ENCODE measurements at regions not wholly inside any gene's neighbourhood (a gene's known extent, or its start where the extent isn't known, plus 50 kb on each side); places are given as distances from the start of the nearest gene placed in this dataset.

GRCh38 chr6:74942130-74942529 lies 263.7 kb downstream of the COL12A1 start:
- Histone ChIP-seq H3K4me3 (no peak overlapping the region), H3K36me3 (no peaks in the 10 kb centered on the region), H3K9me3 (no peaks in the 10 kb centered on the region), H3K27me3 (no peaks in the 10 kb centered on the region), H3K4me1 (no peaks in the 10 kb centered on the region), H3K27ac (no peak overlapping the region)
- ATAC-seq (no peak), DNase-seq (no peak)
- no peak for TF ChIP-seq POLR2A (IDR thresholded peaks at IDR 0.05)
- TF ChIP-seq, protein P1, sequence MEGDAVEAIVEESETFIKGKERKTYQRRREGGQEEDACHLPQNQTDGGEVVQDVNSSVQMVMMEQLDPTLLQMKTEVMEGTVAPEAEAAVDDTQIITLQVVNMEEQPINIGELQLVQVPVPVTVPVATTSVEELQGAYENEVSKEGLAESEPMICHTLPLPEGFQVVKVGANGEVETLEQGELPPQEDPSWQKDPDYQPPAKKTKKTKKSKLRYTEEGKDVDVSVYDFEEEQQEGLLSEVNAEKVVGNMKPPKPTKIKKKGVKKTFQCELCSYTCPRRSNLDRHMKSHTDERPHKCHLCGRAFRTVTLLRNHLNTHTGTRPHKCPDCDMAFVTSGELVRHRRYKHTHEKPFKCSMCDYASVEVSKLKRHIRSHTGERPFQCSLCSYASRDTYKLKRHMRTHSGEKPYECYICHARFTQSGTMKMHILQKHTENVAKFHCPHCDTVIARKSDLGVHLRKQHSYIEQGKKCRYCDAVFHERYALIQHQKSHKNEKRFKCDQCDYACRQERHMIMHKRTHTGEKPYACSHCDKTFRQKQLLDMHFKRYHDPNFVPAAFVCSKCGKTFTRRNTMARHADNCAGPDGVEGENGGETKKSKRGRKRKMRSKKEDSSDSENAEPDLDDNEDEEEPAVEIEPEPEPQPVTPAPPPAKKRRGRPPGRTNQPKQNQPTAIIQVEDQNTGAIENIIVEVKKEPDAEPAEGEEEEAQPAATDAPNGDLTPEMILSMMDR (IDR thresholded peaks at IDR 0.05 in 4 of 5, conservative IDR thresholded peaks at IDR 0.05 in 1 of 5) = no peak
- intact Hi-C loops (cut with DNase I; ENCODE audit: low total_unique reads) = no loop called here
- in situ Hi-C loops (cut with MboI; ENCODE audit: low sequenced_read_pairs in 4 of 4) = no loop called here

DNA sequence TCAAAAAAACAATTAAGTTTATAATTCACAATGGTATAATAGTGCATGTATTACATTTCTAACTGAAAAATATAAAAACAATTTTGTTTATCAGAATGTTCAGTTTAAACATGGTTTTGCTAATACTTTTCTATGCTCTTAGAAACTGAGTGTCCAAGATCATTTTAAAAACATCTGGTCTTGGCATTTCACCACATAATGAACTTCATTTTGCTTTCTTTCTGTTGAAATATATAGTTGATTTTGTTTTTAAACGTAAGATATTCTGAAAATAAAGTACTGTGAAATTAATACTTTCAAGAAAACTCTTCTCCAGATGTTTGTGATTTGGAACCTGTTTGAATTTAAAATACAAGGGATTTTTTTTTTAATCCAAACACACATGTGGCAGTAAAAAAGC lies 264.4 kb downstream of the COL12A1 start:
- TF ChIP-seq, protein P1 (IDR thresholded peaks at IDR 0.05 in 4 of 5, conservative IDR thresholded peaks at IDR 0.05 in 1 of 5) = no peak
- TF ChIP-seq POLR2A (IDR thresholded peaks at IDR 0.05) = no peak
- DNase-seq (no peak), ATAC-seq (no peak)
- no peak overlapping the region for H3K4me3 ChIP-seq
- H3K27ac ChIP-seq = no peak overlapping the region
- intact Hi-C loops (cut with DNase I; ENCODE audit: low total_unique reads) (no loop called here), in situ Hi-C loops (cut with MboI; ENCODE audit: low sequenced_read_pairs in 4 of 4) (no loop called here)
- no peaks in the 10 kb centered on the region for H3K4me1 ChIP-seq
- no peaks in the 10 kb centered on the region for H3K27me3 ChIP-seq
- H3K36me3 ChIP-seq = no peaks in the 10 kb centered on the region
- no peaks in the 10 kb centered on the region for H3K9me3 ChIP-seq

- no peak for TF ChIP-seq POLR2A (IDR thresholded peaks at IDR 0.05)
- TF ChIP-seq, protein P1 (IDR thresholded peaks at IDR 0.05 in 4 of 5, conservative IDR thresholded peaks at IDR 0.05 in 1 of 5) = no peak
- H3K4me1 ChIP-seq = no peaks in the 10 kb centered on the region
- in situ Hi-C loops (cut with MboI; ENCODE audit: low sequenced_read_pairs in 4 of 4) (no loop called here), intact Hi-C loops (cut with DNase I; ENCODE audit: low total_unique reads) (no loop called here)
- H3K9me3 ChIP-seq = no peaks in the 10 kb centered on the region
- ATAC-seq (no peak), DNase-seq (no peak)
- no peak overlapping the region for H3K27ac ChIP-seq
- H3K4me3 ChIP-seq = no peak overlapping the region
- no peaks in the 10 kb centered on the region for H3K36me3 ChIP-seq
- H3K27me3 ChIP-seq = no peaks in the 10 kb centered on the region
Observed at GRCh38 chr6:74939721-74940620, 265.9 kb downstream of the COL12A1 start.

DNA sequence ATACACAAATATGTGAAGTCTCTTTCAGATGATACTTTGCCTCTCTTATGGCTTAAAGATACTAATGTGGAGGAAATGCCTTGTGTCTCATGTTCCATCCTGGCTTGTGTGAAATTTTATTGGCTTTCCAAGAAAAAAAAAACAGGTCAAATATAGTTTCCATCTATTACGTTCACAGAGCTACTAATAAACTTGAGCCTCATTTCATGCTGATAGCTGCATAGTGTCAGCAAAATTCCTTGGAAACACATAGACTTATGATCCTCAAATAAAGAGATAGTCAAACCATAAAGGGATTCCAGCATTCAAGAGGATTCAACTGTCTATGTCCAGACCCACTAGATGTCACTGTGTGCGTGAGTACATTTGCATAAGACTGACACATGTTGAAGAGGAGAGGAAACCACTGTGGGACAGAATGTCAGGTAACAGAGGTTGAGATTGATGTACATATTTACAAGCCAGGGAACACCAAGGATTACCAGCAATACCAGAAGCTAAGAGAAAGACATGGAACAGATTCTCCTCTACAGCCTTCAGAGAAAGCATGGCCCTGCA lies 266.6 kb downstream of the COL12A1 start:
- ATAC-seq = no peak
- Histone ChIP-seq H3K27ac (no peak overlapping the region), H3K36me3 (no peaks in the 10 kb centered on the region), H3K9me3 (no peaks in the 10 kb centered on the region), H3K4me3 (no peak overlapping the region), H3K4me1 (no peaks in the 10 kb centered on the region), H3K27me3 (no peaks in the 10 kb centered on the region)
- no peak for DNase-seq
- TF ChIP-seq, protein P1 (IDR thresholded peaks at IDR 0.05 in 4 of 5, conservative IDR thresholded peaks at IDR 0.05 in 1 of 5) = no peak
- TF ChIP-seq POLR2A (IDR thresholded peaks at IDR 0.05) = no peak
- intact Hi-C loops (cut with DNase I; ENCODE audit: low total_unique reads) (no loop called here), in situ Hi-C loops (cut with MboI; ENCODE audit: low sequenced_read_pairs in 4 of 4) (no loop called here)
